GM18519 (cell line): ENCODE measurements at regions not wholly inside any gene's neighbourhood (a gene's known extent, or its start where the extent isn't known, plus 50 kb on each side); places are given as distances from the start of the nearest gene placed in this dataset.

ENCODE experiments used
- ATAC-seq: cut with Tn5 transposase; IDR thresholded peaks from one replicate; pipeline ENCODE4 v1.9.1; 2021; ENCODE audit warnings: mild to moderate bottlenecking, moderate library complexity; ENCODE audit not compliant: unreplicated experiment, low FRiP score

GRCh38 chr11:92770419-92770818 is 199.0 kb upstream of the MTNR1B start:
- ATAC-seq = no peak

- no peak for ATAC-seq
Measured at GRCh38 chr11:92770981-92771380, 198.5 kb upstream of the MTNR1B start.

- ATAC-seq = no peak
Measured at GRCh38 chr11:92771701-92772100, 197.8 kb upstream of the MTNR1B start.

- ATAC-seq = no peak
Measured at GRCh38 chr11:92775003-92775676, 194.3 kb upstream of the MTNR1B start.

GRCh38 chr11:92776676-92777075 is 192.8 kb upstream of the MTNR1B start:
- ATAC-seq = no peak

- ATAC-seq = no peak
Measured at GRCh38 chr11:92779746-92780145, 189.7 kb upstream of the MTNR1B start.

- ATAC-seq = no peak
Measured at GRCh38 chr11:92781151-92781550, 188.3 kb upstream of the MTNR1B start.

GRCh38 chr11:92782806-92783205 is 186.6 kb upstream of the MTNR1B start:
- no peak for ATAC-seq

- no peak for ATAC-seq
Measured at GRCh38 chr11:92784331-92784730, 185.1 kb upstream of the MTNR1B start.

- ATAC-seq = no peak
Measured at GRCh38 chr11:92787638-92788037, 181.8 kb upstream of the MTNR1B start.

- no peak for ATAC-seq
Measured at GRCh38 chr11:92789761-92790160, 179.7 kb upstream of the MTNR1B start.

- no peak for ATAC-seq
Measured at GRCh38 chr11:92790366-92790765, 179.1 kb upstream of the MTNR1B start.

GRCh38 chr11:92790926-92791616 is 178.4 kb upstream of the MTNR1B start:
- ATAC-seq = no peak

- ATAC-seq = no peak
Measured at GRCh38 chr11:92791886-92792285, 177.6 kb upstream of the MTNR1B start.

GRCh38 chr11:92793189-92793588 is 176.3 kb upstream of the MTNR1B start:
- ATAC-seq = no peak

GRCh38 chr11:92794783-92795182 is 174.7 kb upstream of the MTNR1B start:
- no peak for ATAC-seq

GRCh38 chr11:92796744-92797143 is 172.7 kb upstream of the MTNR1B start:
- ATAC-seq = no peak

GRCh38 chr11:92797874-92798273 is 171.6 kb upstream of the MTNR1B start:
- no peak for ATAC-seq

- no peak for ATAC-seq
Measured at GRCh38 chr11:92801685-92802084, 167.8 kb upstream of the MTNR1B start.

GRCh38 chr11:92802644-92803043 is 166.8 kb upstream of the MTNR1B start:
- no peak for ATAC-seq

- no peak for ATAC-seq
Measured at GRCh38 chr11:92803391-92803790, 166.1 kb upstream of the MTNR1B start.

GRCh38 chr11:92804388-92804966 is 165.0 kb upstream of the MTNR1B start:
- no peak for ATAC-seq
